HG02938 (cell line): ENCODE measurements at regions not wholly inside any gene's neighbourhood (a gene's known extent, or its start where the extent isn't known, plus 50 kb on each side); places are given as distances from the start of the nearest gene placed in this dataset.
"Not testable (repeated sequence)": the region's sequence is repeated elsewhere in the genome, so short reads cannot be mapped to it uniquely, and the experiment has no call there.

Source experiments
- ATAC-seq: cut with Tn5 transposase; IDR thresholded peaks from one replicate; pipeline ENCODE4 v1.9.1; 2021; ENCODE audit warnings: mild to moderate bottlenecking, moderate library complexity; ENCODE audit not compliant: unreplicated experiment

DNA sequence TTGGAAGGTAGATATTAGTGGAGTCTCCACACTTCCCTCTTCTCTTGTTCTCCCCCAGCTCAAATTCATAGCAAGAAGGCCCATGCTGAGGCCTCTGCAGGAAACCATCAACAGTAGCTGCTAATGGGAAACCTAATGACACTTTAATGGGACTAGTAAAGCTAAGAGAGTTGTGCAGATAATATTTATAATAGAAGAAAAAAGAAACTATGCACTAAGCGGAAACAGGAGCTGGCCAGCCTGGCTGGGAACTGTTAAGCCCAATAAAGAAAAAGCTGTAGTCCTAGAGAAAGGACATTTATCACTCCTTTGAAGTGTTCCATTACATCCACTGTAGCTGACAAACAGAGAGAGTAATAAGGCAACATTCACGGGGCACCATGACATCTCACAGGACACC, 229.6 kb downstream of the IGSF11 start:
- ATAC-seq: no peak

DNA sequence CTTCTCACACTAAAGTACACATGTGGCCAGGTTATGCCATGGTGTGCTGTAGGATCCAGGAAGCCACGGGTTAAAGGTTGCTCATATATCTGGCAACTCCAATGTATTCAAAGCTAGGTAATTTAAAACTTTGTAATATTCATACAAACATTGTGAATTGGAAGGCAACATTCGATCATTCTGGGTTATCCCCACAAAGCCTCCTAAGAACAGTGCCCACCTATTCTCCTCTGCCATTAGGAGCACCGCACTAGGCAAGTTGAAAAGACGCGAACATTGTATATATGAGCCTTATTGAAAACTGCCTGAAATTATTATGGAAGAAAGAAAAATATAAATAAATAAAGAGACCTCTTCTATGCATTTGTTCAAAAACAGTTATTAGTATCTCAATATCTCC, 228.2 kb downstream of the IGSF11 start:
- no peak for ATAC-seq

DNA sequence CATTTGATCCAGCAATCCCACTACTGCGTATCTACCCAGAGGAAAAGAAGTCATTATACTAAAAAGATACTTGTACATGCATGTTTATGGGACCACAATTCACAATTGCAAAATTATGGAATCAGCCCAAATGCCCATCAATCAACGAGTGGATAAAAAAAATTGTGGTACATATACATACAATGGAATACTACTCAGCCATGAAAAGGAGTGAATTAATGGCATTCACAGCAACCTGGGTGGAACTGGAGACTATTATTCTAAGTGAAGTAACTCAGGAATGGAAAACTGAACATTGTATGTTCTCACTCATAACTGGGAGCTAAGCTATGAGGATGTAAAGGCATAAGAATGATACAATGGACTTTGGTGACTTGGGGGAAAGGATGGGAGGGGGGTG, 227.3 kb downstream of the IGSF11 start:
- ATAC-seq: not testable (repeated sequence)

DNA sequence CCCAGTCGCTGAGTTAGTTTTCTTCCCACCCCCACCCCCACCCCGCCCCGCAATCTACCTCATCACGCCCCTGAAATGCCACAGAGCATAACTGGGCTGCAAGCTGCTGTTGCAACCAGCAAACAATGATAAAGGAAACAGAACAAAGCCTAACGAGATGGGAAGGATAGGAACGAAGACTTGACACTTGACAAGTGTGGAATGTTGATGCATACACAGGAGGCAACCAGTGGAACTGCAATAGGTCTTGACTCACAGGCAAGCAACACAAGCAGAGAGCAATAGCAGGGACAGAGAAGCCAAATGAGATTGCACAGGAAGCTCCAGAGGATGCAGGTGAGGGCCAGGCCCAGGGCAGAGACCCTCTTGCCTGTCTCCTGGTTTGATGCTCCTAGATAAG, 225.9 kb downstream of the IGSF11 start:
- ATAC-seq: no peak

DNA sequence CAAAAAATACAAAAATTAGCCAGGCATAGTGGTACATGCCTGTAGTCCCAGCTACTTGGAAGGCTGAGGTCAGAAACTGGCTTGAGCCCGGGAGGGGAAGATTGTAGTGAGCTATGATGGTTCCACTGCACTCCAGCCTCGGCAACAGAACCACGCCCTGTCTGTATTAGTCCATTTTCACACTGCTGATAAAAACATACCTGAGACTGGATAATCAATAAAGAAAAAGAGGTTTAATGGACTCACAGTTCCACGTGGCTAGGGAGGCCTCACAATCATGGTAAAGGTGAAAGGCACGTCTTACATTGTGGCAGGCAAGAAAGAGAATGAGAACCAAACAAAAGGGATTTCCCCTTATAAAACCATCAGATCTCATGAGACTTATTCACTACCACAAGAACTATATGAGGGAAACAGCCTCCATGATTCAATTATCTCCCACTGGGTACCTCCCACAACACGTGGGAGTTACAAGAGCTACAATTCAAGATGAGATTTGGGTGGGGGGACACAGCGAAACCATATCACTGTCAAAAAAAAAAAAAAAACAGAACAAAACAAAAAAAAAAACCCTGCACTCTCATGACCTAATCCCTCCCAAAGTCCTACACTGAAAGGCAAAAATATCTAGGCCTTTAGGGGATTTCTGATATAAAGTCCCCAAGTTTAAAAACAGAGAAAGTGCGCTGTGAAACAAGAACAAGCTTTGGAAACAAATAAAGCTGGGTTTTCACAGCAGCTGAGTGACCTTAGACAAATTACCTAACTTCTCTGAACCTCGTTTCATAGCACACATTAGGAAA, 224.7 kb downstream of the IGSF11 start:
- ATAC-seq: peak; percentile 50

DNA sequence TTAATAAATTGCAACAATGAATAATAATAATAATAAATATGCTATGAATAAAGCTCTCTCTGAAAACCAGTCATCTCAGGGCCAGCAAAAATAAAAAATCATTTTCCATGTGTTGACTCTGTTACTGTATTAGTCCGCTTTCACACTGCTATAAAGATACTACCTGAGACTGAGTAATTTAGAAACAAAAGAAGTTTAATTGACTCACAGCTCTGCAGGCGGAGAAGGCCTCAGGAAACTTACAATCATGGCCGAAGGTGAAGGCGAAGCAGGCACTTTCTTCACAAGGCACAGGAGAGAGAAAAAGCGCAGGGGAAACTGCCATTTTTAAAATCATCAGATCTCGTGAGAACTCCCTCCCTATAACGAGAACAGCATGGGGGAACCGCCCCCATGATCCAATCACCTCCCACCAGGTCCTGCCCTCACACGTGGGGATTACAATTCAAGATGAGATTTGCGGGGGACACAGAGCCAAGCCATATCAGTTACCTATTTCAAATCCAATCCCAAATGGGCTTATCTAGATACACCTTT, 224.1 kb downstream of the IGSF11 start:
- peak; percentile 14 for ATAC-seq

DNA sequence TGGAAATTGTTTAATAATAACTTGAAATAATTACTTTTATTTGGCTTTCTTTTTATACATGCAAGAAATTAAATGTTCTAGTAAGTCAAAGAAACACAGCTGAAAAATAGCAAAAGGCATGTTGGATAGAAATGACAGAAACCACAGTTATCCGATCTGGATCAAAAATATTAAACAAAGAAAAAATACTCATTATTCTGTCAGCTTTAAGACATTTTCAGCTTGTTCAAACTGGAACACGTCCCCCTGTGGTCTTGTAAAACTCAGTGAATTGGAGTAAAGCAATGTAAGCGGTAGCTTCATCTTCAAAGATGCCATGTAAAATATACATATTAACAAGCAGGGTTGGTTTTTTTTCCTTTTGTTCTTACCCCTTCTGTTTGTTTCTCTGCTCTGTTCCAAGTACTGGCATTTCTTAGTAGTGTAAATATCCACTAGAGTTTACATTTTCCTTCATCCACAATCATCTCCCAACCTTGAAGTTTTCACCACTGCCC, 223.4 kb downstream of the IGSF11 start:
- no peak for ATAC-seq

DNA sequence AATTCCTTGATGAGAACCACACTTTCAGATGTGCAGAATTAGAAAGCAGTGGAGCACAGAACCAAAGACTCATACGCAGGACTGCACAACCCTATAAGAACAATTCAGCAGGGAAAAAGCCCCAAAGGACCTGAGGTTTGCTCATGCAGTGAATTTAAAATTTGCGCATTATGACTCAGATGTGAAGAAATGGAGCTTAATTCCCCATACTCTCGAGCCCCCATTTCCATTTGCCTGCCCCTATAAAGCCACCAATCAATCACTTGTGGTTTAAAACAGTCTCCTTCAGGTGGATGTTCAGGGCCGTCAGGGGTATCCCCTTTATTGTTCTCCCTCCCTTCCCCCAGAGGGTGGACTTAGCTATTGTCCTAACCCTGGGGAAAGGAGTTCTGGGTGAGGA, 221.2 kb downstream of the IGSF11 start:
- ATAC-seq: no peak

DNA sequence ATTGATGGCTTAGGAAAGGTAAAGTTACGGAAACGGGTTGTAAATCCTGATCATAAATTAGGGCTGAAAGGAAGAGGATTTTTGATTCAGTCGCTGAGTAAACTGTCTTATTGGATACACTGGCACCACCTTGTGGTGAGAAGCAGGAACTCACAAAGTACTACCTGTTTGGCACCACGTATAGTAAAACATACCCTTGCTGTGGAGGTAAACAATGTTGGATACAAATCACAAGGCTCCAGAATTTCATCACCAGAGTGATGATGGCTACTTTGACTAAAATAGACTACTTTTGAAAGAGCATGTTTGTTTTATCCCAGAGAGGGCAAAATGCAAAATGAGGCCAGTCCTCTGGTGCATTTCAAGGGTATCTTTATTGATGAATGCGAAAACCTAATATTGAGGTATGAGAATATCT, 216.9 kb downstream of the IGSF11 start:
- peak; percentile 89 for ATAC-seq

DNA sequence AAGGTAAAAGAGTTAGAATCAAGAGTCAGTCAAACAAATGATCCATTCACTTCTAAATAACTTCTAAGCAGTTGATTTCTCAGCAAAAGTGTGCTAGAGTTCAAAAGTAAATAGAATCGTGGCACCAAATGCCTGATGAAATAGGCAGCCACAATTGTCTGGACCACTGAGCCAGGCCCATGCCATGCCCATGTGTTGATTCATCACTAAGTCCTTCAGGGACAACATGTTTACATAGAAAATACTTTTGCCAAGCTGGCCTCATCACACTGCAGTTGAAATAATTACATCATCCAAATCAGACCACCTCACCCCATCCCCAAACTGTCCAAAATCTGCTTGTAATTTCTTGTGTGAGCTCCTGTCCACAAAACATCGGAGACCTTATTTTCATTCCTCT, 216.3 kb downstream of the IGSF11 start:
- no peak for ATAC-seq

DNA sequence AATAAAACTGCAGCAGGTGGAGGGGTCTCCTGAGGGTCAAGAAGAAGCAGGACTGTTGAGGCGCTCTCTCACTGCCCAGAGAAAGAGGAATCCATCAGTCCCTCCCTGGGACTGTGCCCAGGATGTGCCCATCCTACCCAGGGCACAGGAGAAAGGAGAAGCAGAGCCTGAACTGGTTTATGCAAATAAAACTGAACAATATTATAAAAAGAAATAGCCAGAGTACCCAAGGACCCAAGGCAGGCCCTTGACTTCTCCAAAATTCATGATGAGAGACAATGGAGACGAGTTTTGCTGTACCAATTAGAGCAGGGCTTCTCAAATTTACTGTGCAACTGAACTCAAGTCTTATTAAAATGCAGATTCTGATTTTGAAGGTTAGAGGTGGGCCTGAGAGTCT, 211.0 kb downstream of the IGSF11 start:
- no peak for ATAC-seq

DNA sequence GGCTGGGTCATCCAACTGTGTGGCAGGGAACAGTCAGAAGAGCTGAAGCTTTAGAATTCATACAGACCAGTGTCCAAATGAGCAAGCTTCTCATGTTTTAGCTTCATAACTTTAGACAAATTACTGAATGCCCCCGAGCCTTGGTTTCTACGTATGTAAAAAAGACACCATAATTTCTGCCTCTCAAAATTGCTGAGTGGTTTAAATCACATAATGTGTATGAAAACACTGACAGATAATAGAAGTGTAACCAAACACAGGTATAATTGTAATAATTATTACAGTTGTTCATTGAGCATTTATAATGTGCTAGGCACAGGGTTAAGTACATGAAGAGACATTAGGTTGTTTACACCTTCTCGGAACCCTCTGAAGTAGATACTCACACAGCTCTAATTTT, 207.2 kb downstream of the IGSF11 start:
- no peak for ATAC-seq

DNA sequence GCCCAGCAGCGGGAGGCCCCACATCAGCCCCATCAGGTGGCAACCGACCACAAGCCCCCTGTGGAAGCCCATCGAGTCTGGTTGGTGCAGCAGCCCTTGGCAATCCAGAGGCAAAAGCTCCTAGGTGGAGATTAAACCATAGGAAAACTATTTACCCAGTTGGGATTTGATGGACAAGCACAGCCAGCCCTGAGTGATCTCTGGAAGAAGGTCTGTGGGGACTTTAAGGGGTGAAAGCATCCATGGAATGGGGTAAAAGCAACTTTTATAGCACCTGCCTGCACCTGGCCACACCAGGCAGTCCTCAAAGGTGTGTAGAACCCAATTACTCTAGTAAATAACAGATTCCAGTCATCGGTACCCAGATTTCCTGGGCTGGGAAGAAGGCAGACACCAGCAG, 206.3 kb downstream of the IGSF11 start:
- no peak for ATAC-seq

DNA sequence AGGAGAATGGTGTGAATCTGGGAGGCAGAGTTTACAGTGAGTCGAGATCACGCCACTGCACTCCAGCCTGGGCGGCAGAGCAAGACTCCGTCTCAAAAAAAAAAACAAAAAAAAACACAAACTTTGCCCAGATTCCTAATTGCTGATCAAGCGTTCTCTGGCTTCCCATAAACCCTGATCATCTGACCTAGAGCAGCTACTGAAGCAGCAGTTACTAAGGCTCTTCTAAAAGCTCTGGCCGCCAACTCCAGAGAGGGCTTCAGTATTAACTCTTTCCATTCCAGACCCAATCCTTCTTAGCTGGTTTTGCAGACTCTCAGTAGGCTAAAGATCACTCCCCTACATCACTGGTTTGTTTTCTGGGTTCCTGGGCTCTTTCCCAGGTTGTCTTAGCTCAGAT, 201.6 kb downstream of the IGSF11 start:
- no peak for ATAC-seq

DNA sequence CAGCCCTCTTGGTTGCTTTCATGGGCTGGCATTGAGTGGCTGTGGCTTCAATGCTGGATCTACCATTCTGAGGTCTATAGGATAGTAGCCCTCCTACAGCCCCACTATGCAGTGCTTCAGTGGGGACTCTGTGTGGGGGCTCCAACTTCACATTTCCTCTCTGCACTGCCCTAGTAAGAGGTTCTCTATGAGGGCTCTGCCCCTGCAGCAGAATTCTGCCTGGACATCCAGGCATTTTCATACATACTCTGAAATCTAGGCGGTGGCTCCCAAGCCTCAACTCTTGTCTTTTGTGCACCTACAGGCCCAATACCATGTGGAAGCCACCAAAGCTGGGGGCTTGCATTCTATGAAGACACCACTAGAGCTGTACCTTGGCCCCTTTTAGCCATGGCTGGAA, 195.8 kb downstream of the IGSF11 start:
- no peak for ATAC-seq

DNA sequence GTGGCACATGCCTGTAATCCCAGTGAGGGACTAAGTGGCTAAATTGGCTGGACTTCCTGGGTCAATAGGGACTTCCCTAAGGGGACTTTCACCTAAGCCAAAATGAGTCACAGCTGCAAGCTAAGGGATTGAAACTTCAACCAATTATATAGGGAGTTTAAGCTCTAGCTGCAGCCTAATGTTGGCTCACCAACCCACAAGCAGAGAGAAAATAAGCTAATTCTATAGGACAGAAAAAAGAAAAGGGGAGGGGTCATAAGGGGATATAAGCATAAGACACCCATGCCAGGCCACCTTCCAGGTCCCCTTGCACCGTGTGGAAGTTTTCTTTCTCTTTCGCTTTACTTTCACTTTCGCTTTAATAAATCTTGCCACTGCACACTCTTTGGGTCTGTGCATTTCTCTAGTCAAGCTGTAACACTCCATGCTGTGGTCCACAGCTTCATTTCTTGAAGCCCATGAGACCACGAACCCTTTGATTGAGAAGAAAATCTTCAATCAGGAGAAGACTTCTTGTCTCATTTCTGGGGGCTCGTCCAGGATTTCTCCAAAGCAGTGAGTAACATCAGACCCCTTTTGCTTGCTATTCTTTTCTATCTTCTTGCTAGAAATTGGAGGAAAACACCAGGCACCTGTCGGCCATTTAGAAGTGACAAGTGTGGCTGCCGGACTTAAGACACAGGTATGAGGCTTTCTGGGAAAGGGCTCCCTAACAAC, 192.3 kb downstream of the IGSF11 start:
- ATAC-seq: peak; percentile 47

DNA sequence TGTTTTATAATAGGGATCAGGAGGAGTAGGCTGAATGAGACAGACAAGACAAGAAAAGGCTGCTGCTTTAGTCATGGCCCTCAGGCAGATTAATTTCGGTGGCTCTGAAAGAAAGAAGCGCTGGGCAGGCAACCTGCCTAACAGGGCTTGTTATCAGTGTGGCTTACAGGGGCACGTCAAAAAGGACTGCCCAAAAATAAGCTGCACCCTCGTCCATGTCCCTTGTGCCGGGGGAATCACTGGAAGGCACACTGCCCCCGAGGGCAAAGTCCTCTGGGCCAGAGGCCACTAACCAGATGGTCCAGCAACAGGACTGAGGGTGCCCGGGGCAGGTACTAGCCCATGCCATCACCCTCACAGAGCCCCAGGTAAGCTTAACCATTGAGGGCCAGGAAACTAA, 188.5 kb downstream of the IGSF11 start:
- ATAC-seq: no peak
